Osteoblast (primary cell): ENCODE measurements at regions not wholly inside any gene's neighbourhood (a gene's known extent, or its start where the extent isn't known, plus 50 kb on each side); places are given as distances from the start of the nearest gene placed in this dataset.
"Not testable (repeated sequence)": the region's sequence is repeated elsewhere in the genome, so short reads cannot be mapped to it uniquely, and the experiment has no call there.

Source experiments
- DNase-seq: peaks from one replicate; pipeline ENCODE4 v3.0.0; 2011; ENCODE audit warnings: low spot score, mixed read lengths; ENCODE audit not compliant: insufficient read length; ENCODE audit errors: missing footprints
- H2AFZ ChIP-seq: 2 replicates; pipeline ENCODE4 v1.6.0; 2011; ENCODE audit warnings: mild to moderate bottlenecking, low read length
- H3K27ac ChIP-seq: 2 replicates; pipeline ENCODE4 v1.5.1; 2011; ENCODE audit warnings: mild to moderate bottlenecking, low read depth, low read length, moderate library complexity
- H3K27me3 ChIP-seq: 2 replicates; pipeline ENCODE4 v1.6.0; 2012; ENCODE audit warnings: mild to moderate bottlenecking, control low read depth, inconsistent platforms, low read length, moderate library complexity; ENCODE audit not compliant: insufficient read depth
- H3K36me3 ChIP-seq: 2 replicates; pipeline ENCODE4 v1.5.1; 2011; ENCODE audit warnings: mild to moderate bottlenecking, low read length, control low read depth, moderate library complexity; ENCODE audit not compliant: insufficient read depth
- H3K4me1 ChIP-seq: 2 replicates; pipeline ENCODE4 v1.5.1; 2011; ENCODE audit warnings: mild to moderate bottlenecking, low read length, control low read depth, moderate library complexity; ENCODE audit not compliant: insufficient read depth
- H3K4me2 ChIP-seq: 2 replicates; pipeline ENCODE4 v1.6.0; 2011; ENCODE audit warnings: mild to moderate bottlenecking, low read length; ENCODE audit not compliant: insufficient read depth
- H3K4me3 ChIP-seq: fragments of 200-600 bp; sonication (generic); 3 replicates; pipeline ENCODE4 v1.5.1; 2012; ENCODE audit warnings: mild to moderate bottlenecking, low read length, inconsistent platforms; ENCODE audit not compliant: insufficient read depth
- H3K79me2 ChIP-seq: 2 replicates; pipeline ENCODE4 v1.6.0; 2012; ENCODE audit warnings: mild to moderate bottlenecking, low read length, control low read depth, inconsistent platforms; ENCODE audit not compliant: insufficient read depth
- H3K9me3 ChIP-seq: 2 replicates; pipeline ENCODE4 v1.5.1; 2011; ENCODE audit warnings: low read depth, low read length, control low read depth
- H4K20me1 ChIP-seq: 2 replicates; pipeline ENCODE4 v1.6.0; 2012; ENCODE audit warnings: mild to moderate bottlenecking, low read length, control low read depth; ENCODE audit not compliant: insufficient read depth
- TF ChIP-seq, protein P1 (sequence below): IDR thresholded peaks from 2 replicates; pipeline ENCODE4 v1.5.1; 2011; ENCODE audit warnings: mild to moderate bottlenecking, low read depth, low read length, moderate library complexity; ENCODE audit errors: extremely low read depth

DNA sequence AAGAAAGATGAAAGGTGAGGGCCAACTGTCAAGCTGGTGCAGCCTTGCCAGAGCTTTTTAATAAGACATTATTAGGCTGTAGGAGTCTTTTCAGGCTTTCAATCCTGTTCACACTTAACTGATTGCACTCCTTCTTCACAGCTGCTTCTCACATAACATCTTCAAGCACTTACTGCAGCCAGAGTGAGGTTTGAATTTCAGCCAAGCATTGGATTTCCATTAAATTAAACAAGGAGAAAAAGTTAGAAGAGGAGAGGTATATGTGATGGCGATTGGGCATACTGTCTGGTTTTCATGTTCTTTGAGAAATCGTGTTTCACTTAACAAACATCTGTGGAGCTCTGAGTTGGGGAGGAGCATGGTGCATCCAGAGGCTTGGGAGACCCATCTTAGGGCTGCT is 392.8 kb upstream of the LRRC3B start:
- TF ChIP-seq, protein P1, sequence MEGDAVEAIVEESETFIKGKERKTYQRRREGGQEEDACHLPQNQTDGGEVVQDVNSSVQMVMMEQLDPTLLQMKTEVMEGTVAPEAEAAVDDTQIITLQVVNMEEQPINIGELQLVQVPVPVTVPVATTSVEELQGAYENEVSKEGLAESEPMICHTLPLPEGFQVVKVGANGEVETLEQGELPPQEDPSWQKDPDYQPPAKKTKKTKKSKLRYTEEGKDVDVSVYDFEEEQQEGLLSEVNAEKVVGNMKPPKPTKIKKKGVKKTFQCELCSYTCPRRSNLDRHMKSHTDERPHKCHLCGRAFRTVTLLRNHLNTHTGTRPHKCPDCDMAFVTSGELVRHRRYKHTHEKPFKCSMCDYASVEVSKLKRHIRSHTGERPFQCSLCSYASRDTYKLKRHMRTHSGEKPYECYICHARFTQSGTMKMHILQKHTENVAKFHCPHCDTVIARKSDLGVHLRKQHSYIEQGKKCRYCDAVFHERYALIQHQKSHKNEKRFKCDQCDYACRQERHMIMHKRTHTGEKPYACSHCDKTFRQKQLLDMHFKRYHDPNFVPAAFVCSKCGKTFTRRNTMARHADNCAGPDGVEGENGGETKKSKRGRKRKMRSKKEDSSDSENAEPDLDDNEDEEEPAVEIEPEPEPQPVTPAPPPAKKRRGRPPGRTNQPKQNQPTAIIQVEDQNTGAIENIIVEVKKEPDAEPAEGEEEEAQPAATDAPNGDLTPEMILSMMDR = no peak
- H2AFZ ChIP-seq = no peak overlapping the region

DNA sequence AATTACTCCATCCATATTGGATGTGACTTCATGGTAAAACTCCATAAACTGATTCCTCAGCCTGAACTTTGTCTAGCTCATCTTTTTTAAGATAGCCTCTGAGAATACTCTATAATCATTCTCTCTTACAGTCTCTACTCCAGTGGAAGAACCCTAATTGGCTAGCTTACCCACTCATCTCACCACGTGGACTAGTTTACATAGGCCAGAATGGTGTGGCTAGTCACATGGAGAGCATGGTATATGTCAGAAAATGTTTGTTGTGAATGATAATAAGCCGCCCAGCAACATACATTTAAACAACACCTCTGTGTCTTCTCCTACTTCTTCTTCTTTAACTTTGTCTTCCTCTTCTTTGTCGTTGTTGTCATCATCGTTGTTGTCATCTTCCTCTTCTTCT is 389.2 kb upstream of the LRRC3B start:
- no peaks in the 10 kb centered on the region for H3K36me3 ChIP-seq
- H3K9me3 ChIP-seq = no peaks in the 10 kb centered on the region
- no peaks in the 10 kb centered on the region for H4K20me1 ChIP-seq
- H3K79me2 ChIP-seq = no peaks in the 10 kb centered on the region
- no peak overlapping the region for H2AFZ ChIP-seq
- no peak overlapping the region for H3K4me2 ChIP-seq
- H3K4me3 ChIP-seq = no peak overlapping the region
- no peak overlapping the region for H3K27ac ChIP-seq
- H3K27me3 ChIP-seq = no peaks in the 10 kb centered on the region
- no peak for DNase-seq
- TF ChIP-seq, protein P1 = no peak
- H3K4me1 ChIP-seq = no peaks in the 10 kb centered on the region

More for the DNA sequence above, 392.8 kb upstream of the LRRC3B start:
- no peaks in the 10 kb centered on the region for H3K79me2 ChIP-seq
- no peaks in the 10 kb centered on the region for H3K27me3 ChIP-seq
- H3K9me3 ChIP-seq = no peaks in the 10 kb centered on the region
- H3K4me2 ChIP-seq = no peak overlapping the region
- H3K4me3 ChIP-seq = no peak overlapping the region
- DNase-seq = no peak
- H4K20me1 ChIP-seq = no peaks in the 10 kb centered on the region
- no peak overlapping the region for H3K27ac ChIP-seq
- H3K4me1 ChIP-seq = no peaks in the 10 kb centered on the region
- H3K36me3 ChIP-seq = no peaks in the 10 kb centered on the region

DNA sequence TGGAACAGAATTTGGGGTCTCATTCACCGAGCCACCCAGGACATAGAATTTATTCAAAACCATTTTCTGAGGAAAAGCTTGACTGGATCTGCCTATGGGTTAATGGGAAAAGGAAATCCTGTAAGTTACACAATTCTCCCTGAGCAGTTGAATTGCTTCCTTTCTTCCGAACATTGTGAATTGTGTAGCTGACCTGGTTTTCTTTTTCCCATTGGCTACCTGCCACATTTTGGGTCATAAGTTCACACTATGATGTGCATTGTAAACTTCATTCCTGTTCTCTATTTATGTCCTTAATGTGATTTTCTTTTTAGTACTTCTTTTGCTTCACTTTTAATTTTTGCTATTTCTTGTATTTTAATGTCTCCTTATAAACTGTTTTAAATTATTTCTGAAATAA is 386.0 kb upstream of the LRRC3B start:
- no peak for DNase-seq
- Histone ChIP-seq H3K4me2 (no peak overlapping the region), H3K79me2 (no peaks in the 10 kb centered on the region), H2AFZ (no peak overlapping the region), H3K4me1 (no peaks in the 10 kb centered on the region), H3K27me3 (no peaks in the 10 kb centered on the region), H3K4me3 (no peak overlapping the region), H3K27ac (no peak overlapping the region), H3K36me3 (no peaks in the 10 kb centered on the region), H3K9me3 (no peaks in the 10 kb centered on the region), H4K20me1 (no peaks in the 10 kb centered on the region)
- TF ChIP-seq, protein P1 = no peak

DNA sequence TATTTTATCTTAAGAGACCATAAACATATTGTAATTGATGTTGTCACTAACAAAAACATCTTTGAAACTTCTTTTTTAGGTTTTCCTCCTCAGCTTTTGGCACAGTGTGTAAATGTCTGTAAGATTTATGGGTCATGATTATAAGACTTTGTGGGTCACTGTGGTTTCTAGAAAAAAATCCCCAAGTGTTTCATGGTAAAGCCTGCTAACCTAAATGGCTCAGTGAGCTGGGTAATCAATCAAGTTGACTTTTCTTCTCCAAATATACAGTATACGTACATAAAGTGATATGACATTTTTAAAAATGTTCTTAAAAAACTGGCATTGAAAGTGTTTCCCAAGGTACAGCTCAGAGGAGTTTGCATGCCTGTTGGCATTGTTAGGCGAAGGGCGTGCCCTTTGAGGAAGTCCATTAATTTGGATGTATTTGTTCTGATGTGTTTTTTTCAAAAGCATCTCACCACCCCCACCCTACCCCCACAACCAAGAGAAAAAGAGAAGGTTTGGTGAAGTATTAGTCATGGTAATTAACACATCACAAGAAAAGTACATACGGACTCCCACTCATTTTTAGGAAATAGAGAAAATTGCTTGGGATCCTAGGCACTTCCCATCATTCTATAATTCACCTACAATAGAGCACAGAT is 385.4 kb upstream of the LRRC3B start:
- Histone ChIP-seq H3K4me3 (no peak overlapping the region), H3K9me3 (no peaks in the 10 kb centered on the region), H3K27me3 (no peaks in the 10 kb centered on the region), H3K27ac (no peak overlapping the region), H3K79me2 (no peaks in the 10 kb centered on the region), H2AFZ (no peak overlapping the region), H3K4me2 (no peak overlapping the region), H3K36me3 (no peaks in the 10 kb centered on the region), H3K4me1 (no peaks in the 10 kb centered on the region), H4K20me1 (no peaks in the 10 kb centered on the region)
- TF ChIP-seq, protein P1 = no peak
- no peak for DNase-seq

DNA sequence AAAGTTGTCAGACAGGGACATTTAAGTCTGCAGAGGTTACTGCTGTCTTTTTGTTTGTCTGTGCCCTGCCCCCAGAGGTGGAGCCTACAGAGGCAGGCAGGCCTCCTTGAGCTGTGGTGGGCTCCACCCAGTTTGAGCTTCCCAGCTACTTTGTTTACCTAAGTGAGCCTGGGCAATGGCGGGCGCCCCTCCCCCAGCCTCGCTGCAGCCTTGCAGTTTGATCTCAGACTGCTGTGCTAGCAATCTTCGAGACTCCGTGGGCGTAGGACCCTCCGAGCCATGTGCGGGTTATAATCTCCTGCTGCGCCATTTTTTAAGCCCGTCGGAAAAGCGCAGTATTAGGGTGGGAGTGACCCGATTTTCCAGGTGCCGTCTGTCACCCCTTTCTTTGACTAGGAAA is 378.0 kb upstream of the LRRC3B start:
- not testable (repeated sequence) for H3K4me1 ChIP-seq, H3K9me3 ChIP-seq, H3K4me3 ChIP-seq, H3K4me2 ChIP-seq, H4K20me1 ChIP-seq, H2AFZ ChIP-seq, H3K27me3 ChIP-seq, DNase-seq, H3K36me3 ChIP-seq, H3K27ac ChIP-seq, H3K79me2 ChIP-seq
